Inferior parietal cortex (tissue), 1 donor: ENCODE measurements at regions not wholly inside any gene's neighbourhood (a gene's known extent, or its start where the extent isn't known, plus 50 kb on each side); places are given as distances from the start of the nearest gene placed in this dataset.
"Not testable (repeated sequence)": the region's sequence is repeated elsewhere in the genome, so short reads cannot be mapped to it uniquely, and the experiment has no call there.

Source experiments
- DNase-seq: peaks from one replicate; pipeline ENCODE4 v3.0.0-alpha.2; 2016; ENCODE audit errors: extremely low spot score

DNA sequence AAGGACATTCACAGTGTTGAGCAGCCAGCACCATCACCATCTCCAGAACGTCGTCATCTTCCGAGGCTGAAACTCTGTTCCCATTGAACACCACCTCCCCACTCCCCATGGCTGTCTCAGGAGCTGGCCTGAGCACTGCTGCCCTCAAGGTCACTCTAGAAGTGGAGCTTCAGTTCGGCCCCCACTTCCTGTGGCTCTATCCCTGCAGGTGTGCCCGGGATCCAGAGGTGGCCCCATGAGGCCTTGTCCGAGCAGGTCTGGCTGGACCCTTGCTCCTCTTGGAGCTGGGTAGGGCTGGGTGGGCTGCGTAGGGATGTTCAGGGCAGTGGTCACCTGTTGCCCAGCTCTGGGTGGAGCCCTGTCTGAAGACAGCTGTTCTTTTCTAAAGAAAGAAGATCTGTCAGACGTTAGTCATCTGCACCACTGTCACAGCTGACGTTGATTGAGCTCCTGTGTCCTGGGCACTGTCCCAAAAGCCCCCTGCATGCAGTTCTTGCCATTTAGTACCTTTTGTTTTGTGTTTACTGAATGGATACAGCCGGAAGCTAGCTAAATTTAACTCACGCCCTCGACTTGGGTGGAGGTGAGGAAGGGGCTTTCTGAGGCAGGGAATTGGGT, 75.5 kb upstream of the CLDN5 start:
- no peak for DNase-seq

DNA sequence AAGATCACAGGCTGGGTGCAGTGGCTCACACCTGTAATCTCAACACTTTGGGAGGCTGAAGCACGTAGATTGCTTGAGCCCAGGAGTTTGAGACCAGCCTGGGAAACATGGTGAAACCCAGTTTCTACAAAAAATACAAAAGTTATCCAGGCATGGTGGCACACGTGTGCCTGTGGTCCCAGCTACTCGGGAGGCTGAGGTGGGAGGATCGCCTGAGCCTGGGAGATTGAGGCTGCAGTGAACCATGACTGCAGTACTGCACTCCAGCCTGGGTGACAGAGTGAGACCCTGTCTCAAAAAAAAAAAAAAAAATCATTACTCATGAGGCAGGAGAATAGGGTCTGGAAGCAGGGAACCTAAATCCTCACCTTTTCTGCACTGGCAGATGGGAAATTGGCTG, 79.1 kb upstream of the CLDN5 start:
- not testable (repeated sequence) for DNase-seq

DNA sequence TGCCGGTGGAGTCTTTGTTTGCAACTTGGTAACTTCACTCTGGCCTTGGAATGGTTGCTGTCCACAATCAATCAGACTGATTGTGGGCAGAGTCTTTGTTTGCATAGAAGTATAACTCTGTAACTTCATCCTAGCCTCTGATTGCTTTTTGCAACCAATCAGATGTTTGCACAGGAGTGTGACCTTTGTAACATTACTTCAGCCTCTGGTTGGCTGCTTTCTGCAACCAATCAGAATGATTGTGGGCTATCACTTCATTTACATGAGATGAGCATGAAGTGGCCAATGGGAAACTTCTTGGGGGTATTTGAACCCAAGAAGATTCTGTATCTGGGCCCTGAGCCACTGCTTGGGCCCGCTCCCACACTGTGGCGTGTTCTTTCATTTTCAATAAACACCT, 79.6 kb upstream of the CLDN5 start:
- no peak for DNase-seq

DNA sequence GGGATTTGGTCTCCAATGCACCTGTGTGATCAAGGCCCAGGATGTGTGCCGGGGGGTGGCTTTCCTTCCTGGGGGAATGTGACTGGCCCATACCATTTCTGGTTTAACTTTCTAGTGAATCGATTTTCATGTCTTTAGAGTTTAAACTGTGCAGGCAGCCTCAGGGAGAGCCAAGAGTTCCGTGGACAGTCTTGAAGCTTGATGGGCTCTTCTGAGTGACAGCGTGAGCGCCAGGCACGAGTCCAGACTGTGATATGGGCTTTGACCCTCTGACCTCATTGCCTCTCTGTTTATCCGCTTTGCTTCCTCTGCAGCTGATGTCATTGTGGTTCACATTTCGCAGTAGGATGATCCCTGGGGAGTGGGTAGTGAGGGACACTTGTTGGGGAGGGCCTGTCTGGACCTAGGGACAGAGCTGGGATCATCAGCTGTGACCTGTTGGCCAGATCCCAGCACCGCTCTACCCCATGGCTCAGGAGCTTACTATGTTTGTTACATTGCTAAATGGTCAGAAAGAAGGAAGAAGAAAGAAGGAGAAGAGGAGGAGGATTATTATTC, 80.6 kb upstream of the CLDN5 start:
- DNase-seq: no peak

DNA sequence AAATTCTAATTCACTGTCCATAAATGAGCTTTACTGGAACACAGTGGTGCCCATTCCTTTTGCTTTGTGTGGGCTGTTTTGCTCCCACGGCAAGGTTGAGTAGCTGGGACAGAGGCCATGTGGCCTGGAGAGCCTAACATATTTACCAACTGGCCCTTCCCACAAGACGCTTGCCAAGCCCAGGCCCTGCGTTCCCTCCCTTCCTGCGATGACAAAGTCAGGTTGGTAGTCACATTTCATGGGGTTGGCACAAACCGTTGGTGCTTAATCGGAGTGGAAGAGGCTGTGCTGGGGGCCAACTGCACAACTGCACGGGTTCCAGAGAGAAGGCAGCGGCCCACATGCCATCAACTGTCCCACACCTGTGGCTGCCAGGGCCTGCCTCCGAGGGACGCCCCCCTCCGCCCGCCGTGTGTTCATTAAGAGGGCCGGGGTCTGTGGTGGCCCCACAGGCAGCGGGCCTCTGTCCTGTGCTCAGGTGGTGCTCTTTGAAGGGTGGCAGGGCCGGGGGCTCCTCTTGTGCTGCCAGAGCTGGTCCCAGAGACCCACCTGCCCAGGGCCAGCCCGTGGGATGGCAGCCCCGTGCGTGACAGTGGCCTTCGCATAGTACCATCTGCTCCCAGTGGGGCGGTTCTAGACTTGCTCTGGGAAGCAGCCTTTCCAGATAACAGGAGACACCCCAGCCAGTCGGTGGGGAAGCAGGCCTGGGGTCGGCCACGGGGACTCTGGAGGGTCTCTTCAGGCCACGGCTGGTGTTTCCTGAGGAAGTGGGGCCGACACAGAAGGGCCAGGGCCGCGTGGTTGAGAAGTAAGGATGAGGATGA, 81.5 kb upstream of the CLDN5 start:
- no peak for DNase-seq

DNA sequence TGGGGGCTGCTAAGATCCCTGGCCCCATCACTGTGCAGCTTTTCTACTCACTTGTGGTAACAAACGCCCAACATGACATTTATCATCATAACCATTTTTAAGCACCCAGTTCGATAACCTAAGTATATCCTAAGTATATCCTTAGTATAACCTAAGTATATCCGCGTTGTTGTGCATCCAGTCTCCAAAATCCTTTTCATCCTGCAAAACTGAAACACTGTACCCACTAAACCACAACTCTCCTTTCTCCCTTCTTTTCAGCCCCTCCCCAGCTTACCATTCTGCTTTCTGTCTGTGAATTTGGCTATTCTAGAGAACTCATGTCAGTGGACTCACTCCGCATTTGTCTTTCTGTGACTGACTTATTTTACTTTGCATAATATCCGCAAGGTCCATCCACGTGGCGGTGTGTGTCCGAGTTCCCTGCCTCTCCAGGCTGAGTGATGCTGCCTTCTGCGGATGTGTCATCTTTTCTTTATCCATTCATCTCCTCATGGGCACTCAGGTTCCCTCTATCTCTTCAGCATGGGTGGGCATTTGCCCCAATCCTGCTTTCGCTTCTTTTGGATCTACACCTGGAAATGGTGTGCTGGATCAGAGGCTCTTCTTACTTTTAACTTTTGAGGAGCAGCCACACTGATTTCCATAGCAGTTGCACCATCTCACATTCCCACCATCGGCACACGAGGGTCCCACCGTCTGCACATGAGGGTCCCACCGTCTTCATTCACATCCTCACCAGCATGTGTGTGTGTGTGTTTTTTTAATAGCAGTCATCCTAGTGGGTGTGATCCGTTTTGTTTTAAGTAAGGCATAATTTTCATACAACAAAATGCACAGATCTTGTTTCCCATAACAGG, 82.4 kb upstream of the CLDN5 start:
- DNase-seq: no peak

DNA sequence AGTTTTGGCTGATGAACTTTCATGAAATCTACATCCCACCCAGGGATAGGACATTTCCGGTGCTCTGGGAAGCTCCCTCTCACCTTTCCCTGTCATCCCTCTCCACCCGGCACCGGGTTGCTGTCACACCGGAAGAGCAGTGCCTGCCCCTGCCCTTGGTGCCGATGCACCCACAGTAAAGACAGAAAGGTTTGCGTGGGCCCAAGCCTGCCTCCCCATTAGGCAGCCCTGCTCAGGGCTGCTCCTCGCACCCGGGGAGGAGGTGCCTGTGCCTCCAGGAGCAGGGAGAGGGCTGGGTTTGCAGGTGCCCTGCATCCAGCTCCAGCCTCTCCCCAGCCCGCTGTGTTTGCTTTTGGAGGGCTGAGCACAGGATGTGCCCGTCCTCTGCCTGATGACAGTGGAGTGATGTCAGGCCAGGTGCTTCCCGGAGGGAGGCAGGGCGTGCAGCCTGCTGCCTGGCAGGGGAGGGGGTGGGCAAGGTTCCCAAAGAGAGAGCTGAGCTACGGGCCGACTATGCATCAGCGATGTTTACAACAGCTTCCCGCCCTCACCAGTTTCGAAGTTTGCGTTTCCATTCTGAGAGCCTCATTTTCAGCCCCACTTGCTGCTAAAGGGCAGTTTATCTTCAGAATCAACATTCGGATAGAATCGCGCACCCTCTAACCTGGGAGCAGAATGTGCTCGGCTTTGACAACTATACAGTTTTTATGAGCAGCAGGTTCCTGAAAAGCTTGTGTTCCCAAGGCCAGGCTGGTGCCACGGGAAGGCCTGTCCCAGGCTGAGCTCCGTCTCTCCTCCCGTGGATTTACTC, 83.2 kb upstream of the CLDN5 start:
- no peak for DNase-seq

DNA sequence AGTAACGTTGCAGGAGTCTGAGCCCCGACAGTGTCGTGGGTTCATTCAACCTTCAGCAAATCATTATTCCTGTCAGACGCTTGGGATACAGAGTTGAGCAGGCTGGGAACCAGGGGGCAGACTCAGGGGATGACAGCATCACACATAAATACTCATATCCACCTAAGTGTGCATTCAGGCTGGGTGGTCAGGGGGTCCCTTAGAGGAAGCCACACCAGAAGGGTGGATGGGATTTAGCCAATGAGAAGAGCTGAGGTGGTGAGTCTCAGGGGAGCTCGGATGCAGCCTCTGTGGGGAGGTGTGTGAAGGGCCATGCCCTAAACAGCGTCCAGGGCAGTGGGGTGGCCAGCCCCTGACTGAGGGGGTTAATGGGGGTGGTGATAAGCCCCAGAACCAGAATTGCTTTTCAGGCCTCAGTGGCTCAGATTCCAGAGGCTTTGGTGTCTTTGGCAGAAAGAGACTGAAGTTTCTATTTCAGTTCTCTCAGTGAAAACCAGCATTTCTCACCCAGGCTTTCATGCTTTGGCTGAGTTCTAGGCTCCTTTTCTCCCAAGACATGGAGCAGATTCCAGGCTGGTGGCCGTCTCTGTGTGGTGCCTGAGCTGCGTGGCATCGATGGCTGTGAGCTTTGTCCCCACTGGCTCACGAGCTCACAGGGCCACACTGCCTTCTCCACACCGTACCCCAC, 83.9 kb upstream of the CLDN5 start:
- DNase-seq: no peak

DNA sequence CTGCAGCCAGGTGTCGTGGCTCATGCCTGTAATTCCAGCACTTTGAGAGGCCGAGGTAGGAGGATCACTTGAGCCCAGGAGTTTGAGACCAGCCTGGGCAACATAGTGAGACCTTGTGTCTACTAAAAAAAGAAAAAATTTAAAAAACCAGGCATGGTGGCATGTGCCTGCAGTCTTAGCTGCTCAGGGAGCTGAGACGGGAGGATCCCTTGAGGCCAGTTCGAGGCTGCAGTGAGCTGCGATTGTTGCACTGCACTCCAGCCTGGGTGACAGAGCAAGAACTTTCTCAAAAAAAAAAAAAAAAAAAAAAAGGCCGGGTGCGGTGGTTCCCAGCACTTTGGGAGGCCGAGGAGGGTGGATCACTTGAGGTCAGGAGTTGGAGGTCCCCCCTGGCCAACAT, 85.5 kb upstream of the CLDN5 start:
- not testable (repeated sequence) for DNase-seq

DNA sequence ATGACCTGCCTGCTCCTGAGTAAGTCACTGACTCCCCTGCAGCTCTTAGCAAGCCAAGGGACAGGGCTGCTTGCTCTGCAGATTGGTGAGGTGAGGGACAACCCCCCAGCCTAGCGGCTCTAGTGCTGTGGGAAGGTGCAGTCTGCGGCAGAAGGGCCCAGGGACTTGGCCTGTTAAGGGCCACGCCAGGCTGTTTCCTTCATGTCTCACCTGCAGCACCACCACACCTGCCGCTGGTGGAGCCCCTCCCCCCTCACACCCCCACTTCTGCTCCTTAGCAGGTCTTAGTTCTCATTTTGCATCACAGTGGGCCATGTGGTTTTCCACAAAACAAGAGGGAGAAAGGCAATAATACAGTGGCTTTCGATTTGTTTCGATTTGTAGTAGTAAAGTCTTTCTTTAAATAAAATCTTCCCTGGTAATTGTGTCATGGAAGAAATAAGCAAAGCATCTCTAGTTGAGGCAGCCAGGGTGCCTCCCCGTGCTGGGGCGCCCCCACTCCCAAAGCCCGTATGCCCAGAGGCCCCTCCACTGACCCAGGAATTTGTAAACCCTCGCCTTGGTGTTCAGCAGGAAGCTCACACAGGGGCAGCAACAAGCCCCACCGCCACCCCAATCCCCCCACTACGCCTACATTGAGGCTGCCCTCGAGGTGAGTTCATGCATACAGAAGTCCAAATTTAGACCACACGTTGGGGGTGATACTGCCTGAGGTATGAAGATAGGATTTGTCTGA, 86.5 kb upstream of the CLDN5 start:
- no peak for DNase-seq

DNA sequence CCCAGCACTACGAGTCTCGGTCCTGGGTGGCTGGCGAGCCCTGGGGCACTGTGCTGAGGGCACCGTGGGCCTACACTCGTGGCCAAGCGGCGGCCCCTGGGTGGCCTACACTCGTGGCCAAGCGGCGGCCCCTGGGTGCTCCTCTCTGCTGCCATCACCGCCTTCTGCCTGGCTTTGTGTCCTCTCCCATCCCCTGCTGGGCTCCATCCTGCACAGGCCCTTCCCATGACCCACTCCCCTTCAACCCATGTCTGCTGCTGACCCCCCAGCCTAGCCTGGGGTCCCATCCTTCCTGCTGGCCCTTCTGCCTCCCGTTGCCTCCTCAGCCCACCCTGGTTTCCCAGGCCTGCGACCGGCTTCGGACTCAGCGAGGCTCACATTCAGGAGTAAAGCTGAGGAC, 87.4 kb upstream of the CLDN5 start:
- no peak for DNase-seq

DNA sequence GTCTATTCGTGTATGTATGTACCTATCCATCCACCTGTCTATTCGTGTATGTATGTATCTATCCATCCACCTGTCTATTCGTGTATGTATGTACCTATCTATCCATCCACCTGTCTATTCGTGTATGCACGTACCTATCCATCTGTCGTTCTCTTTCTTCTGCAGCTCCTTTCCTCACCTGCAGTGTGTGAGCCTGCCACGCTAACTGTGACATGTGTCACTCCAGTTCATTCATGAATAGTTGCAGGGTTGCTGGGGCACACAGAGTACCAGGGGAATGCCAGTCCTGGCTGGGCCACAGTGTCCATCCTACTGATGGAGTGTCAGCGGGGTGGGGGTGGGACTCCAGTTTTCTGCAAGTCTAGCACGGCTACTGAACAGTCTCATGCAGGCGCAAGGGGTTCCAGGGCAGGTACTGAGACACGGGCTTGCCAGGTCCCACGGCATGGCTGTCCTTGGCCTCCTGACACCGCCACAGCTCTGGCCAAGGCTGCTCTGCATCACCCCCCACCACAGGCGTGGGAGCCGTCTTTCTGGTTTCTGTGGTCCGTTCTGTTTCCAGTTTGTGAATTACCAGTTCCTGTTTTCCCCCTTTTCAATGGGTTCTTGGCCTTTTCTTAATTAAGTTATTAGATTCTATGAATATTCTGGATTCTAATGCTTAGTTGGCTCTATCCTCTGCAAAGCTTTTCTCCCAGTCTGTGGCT, 88.8 kb upstream of the CLDN5 start:
- DNase-seq: no peak

DNA sequence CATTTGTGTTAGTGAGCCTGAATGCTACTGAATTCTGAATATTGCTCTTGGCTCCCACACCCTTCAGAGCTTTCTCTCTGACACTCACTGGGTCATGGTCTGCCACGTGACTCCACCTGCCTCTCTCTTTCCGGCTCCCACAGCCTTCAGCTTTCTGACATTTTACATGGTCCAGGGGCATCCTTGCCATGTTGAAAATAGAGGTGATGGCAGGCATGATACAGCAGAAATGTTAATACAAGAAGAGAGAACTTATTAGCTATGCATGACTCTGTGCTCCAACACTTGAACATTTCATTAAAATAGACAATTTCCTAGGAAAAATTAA, 90.3 kb upstream of the CLDN5 start:
- DNase-seq: no peak

DNA sequence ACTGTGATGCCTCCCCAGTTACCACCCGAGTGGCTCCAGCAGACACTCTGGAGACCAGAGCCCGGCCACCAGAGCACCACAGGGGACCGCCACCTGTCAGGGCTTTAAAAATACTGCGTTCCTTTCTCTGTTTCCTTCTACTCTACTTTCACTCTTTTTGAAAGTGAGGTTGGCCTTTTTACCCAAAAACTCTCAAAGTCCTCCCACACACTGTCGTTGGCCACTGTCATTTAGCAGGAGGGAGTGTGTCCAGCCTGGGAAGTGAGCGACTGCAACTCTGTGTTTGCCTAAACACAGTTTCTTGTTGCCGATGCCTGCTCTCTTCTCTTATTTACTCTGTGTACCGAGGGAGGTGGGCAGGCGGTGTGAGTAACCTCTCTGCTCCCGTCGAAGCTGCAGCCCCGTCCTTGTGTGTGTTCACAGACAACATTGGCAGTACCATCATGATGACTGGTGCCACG, 90.8 kb upstream of the CLDN5 start:
- DNase-seq: no peak

DNA sequence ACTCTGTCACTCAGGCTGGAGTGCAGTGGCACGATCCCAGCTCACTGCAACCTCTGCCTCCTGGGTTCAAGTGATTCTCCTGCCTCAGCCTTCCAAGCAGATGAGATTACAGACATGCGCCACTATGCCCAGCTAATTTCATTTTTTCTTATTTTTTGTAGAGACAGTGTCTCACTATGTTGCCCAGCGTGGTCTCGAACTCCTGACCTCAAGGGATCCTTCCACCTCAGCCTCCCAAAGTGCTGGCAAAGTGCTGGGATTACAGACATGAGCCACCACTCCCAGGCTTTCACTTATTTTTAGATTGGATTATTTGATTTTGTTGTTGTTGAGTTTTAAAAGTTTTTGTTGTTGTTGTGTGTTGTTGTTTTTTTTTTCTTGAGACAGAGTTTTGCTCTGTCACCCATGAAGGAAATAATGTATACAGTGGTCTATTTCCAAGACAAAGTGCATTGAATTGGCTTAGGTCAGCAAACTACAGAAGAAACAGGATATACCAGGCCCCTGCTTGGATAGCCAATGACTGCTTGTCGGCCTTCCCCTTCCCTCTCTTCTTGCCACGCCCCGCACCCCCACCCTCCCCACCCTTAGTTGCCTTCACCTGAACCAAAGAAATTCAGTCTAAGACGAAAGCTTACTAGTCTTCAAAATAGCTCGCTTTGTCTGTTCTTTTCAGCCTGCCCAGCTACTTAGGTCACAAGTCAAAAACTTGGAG, 91.8 kb upstream of the CLDN5 start:
- DNase-seq: no peak

DNA sequence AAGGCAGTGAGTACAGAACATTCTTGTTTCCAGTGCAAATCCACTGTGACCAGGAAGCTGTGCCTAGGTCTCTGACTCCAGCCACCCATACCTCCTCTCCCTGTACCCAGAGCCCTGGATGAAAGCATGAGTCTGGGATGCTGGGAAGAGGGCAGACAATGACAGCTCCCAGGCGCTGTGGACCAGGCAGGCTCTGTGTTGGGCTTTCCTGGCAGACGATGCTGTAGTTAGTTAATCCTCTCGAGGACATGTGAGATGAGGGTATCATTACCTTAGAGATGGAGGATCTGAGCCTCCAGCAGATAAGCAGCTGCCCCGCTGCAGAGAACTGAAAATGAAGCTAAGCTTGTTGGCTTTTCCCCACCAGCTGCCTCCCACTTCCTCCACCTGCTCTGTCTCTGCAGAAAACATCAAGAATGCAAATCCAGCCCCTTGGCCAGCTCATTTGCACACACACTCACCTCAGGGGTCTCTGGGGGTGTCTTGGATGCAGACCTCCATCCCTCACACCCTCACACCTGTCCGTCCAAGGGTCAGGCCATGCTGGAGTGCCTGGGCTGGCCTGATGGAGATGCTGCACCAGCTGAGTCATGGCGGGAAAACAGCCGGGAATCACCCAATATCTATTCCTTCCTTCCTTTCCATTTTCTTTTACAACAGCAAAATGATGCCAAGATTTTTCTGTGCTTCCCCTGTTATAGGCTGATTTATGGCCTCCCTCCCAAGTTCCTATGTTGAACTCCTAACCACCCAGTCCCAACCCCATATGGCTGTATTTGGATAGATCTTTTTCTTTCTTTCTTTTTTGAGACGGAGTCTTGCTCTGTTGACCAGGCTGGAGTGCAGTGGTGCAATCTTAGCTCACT, 94.9 kb upstream of the SEPTIN5 start:
- no peak for DNase-seq

DNA sequence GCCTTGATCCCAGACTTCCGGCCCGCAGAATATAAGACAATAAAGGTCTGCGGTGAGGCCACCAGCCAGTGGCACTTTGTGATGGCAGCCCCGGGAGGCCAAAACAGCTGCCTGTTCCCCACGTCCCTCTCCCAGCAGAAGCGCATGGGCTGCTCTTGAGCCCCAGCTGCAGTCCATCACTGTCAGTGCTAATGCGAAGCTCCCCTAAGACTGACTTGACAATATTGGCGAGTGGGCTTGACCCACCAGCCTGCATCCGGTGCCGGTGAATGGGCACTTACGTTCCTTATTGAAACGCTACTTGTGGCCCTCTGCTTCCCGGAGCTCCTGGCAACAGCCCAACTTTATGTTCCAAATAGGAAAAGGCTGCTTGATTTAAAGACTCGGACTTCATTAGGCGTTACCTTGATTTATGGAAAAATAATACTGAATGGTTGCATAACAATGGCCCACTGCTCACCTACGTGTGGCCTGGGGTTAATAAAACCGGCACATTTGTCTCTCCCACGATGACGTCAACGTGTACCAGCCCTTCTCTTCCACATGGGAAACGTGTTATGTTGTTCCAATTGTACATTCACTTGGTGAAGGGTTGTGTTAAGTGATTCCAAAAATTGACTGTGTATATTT, 93.4 kb upstream of the SEPTIN5 start:
- DNase-seq: no peak
